ENCODE measurements at regions not wholly inside any gene's neighbourhood (a gene's known extent, or its start where the extent isn't known, plus 50 kb on each side); places are given as distances from the start of the nearest gene placed in this dataset.

- no peak for DNase-seq
Observed at GRCh38 chr15:96093063-96093462, 237.4 kb upstream of the NR2F2 start.

DNA sequence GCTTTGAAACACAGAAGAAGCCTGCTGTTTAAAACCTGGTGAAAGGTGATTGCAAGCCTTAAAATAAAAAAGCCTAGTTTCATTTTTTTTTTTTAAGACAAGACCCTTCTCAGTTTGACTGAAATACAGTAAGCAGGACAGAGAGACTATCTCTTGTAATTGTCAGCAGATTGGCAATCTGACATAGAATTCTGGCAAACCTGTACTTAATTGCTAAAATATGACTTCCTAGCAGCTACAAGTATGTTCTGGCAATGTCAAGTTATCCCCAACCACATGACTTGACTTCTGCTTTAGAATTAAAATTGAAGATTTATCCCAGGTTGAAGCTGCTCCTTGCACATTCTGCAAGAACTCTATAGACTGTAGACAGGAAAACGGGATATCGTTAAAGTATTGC lies 232.8 kb upstream of the NR2F2 start:
- DNase-seq: no peak

DNA sequence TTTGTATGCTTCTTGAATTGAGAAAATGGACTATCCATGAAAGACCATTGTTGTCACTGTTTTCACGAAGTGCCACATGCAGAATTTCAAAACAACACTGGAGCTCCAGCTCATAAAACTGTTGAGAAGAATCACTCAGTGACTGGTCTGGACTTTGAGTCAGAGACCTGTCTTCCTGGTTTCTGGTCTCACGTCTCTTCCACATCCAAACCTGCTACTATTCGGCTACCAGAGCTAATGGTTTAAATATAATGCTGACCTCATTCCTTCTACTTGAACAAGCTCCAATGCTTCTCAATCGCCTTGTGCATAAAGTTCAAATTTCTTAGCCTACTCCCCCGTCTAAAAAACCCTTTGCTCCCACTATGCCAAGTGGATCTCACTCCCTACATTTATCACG lies 227.9 kb upstream of the NR2F2 start:
- DNase-seq: no peak

DNA sequence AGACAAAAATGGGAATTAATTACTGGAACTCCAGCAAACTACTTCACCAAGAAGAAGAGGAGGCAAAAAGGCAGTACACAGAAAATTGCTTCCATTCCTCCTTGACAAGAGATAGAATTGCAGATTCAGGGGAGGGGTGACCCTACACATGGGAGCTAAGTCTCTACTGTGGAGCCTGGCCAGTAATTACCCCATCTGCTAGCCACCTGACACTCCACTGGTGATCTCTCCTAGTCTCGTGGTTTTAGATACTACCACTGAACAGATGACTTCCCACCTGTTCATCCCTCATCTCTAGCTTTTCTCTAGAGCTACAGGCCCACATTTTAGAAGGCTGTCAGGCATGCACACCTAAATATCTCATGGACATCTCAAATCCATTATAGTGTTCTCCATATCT lies 224.3 kb upstream of the NR2F2 start:
- DNase-seq: no peak

DNA sequence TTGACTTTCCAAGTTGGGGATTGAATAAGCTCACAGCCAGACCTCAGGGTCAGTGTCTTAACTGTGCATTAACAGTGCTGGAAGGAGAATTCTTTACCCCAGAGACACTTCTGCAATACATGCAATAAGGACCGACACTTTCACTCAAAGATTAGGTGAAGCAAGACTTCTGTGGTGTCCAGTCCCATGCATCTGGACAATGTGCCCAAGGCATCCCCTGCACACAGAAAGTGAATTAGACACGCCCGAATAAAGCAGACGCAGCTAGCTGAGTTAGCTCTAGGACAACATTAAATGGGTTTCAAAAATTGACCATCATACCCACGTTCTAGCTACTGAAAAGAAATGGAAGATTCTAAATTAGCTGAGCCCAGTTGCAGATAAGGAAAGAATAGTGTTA lies 223.9 kb upstream of the NR2F2 start:
- DNase-seq: no peak

GRCh38 chr15:96107916-96108315 lies 222.6 kb upstream of the NR2F2 start:
- DNase-seq: no peak

DNA sequence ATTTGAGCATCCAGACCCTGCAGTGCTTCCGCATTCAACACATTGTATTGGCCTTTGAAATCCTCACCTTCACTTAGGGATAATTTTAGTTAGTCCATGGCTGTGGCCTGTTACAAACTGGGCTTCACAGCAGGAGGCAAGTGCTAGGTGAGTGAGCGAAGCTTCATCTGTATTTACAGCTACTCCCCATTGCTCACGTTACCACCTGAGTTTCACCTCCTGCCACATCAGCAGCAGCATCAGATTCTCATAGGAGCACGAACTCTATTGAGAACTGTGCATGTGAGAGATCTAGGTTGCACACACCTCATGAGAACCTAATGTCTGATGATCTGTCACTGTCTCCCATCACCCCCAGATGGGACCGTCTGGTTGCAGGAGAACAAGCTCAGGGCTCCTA lies 222.1 kb upstream of the NR2F2 start:
- no peak for DNase-seq

DNA sequence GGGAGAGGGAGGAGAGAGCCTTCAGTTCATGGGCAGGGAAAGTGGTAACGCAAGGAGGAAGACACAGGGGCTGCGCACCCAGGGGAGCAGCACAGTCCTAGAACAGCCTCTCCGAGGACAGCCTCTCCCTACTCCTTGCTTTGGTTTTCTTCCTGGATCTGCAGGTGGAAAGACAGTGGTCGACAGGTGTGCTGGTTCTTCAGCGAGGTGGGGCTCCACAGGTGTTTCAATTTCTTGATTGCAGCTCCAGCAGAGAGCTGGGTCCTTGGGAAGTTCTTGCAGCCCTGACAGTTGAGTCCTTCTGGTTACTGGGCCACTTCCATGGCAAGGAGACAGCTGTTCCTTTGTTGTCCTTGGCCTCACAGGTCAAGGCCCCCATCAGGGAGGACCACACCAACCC lies 220.7 kb upstream of the NR2F2 start:
- no peak for DNase-seq

DNA sequence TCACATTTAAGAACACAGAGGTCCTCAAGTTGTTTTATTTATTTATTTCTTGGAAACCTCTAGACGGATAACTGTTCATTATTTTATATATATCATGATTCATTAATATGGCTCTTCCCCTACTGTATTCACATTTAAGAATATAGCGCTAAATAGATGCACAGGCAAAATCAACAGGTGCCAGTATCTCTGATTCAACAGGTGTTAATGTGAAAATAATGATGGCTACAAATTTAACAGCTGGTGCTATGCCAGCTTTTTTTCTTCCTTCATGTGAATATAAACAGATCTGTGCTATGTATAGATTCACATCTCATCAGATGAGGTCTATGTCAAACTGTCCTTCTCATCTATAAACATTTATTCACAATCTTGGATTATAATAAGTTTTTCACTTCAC lies 218.5 kb upstream of the NR2F2 start:
- no peak for DNase-seq

DNA sequence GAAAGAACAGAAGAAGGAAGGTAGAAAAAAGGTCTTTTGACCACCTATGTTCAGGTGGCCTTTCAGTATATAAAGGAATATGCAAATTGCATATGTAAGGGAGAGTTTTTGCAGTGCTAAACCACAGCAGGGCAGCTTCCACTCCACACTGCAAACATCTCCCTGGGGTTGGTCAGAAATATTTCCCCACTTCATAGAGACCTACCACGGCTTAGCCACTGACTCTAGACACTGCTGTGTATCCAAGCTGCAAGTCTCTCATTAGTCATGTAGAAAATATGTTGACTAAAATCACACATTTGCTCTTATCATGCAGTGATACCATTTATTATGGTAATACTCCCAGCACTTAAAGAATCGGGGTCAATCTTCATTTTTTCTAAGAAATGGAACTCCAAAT lies 214.9 kb upstream of the NR2F2 start:
- no peak for DNase-seq

DNA sequence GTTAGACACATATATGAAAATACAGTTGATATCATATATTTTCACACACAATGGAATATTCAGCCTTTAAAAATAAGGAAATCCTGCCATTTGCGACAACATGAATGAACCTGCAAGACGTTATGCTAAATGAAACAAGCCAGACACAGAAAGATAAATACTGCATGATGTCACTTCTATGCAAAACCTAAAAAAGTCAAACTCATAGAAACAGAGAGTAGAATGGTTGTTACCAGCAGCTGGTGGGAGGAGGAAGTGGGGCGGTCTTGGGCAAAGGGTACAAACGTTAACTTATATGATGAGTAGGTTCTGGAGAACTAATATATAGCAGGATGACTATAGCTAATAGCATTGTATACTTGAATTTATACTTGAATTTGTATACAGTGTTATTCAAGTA lies 213.2 kb upstream of the NR2F2 start:
- DNase-seq: no peak

GRCh38 chr15:96119734-96120133 lies 210.8 kb upstream of the NR2F2 start:
- DNase-seq: no peak

DNA sequence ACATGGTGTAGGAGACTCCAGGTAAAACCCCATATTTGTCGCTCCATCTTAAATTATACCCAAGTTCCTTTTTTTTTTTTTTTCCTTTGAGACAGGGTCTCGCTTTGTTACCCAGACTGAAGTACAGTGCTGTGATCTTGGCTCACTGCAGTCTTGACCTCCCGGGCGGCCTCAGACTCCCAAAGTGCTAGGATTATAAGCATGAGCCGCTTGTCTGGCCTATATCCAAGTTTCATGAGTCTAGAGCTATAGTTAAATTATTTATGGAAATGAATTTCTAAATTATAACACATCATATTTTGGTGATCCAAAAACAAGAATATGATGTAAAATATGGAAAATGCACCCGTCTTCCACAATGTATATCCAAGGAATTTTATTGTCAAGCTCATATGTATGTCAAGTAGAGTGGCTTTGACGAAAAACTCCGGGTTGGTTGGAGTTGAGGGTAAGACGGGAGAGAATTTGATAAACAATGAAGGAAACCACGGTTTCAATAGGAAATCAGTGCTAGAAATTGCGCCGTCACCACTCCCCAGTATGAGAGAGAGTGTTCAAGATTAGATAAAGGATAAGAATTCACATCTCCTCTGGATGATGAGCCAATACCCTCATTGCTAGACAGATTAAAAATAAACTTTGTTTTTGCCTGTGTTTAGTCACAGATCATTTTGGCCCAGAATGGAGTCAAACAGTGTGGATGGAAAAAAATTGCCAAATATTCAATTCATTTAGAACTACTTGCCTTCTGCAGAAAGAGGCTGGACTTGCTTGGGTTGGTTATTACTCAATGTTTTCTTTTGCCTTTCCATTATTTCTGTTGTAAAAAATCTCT lies 209.2 kb upstream of the NR2F2 start:
- no peak for DNase-seq

DNA sequence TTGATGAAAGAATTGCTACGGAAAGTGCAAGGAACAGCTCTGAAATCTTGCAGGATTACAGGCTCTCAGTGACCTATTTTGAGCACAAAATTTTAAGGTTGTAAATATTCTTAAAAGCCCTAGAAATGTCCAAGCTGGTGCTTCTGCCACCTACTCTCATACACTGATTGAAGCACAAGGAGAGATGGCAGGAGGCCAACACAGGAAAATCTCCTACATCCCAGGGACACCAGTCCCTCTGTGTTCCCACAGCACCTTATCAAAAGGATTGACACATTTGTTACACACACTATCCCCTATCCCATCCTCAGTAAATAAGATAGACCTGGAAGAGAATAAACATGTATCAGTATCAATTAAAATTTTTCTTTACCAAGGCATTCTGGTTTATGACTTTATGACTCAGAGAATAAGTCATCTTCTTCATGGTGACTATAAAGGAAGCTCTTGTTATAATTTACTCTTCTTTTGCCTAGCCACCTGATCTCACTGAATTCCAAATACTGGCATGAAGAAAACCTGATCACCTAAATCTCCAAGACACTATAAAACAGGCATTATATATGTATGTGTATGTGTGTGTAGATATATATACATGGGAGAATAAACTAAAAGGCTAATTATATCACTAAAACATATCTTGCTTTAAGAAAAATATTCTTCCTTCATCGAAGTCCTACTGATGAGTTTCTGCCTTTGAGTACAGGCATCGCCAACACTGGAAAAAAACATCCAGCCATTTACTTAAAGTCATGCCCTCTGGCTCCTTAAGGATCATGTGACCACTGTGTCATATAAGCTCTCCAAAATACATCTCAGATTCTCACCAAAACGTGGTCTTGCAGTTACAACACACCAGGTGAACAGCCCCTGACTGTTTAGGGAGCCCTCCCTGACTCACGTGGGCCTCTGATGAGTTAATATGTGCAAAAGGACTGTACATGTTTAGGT lies 208.1 kb upstream of the NR2F2 start:
- no peak for DNase-seq

DNA sequence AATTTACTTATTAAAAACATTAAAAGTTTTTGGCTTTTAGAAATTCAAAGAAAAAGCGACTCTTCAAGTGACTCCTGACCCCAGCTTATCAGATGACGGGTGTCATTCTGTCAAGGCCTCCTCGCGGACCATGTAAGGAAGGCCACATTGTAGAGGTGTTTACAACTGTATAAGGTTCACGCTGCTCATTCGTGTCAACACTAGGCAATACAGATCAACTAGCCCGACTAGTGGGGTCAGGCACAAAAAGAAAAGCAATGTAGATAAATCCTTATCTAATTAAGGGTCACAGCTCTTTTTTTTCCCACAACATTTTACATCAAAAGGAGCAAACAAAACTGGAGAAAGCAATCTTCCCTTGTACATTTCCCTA lies 207.5 kb upstream of the NR2F2 start:
- no peak for DNase-seq

DNA sequence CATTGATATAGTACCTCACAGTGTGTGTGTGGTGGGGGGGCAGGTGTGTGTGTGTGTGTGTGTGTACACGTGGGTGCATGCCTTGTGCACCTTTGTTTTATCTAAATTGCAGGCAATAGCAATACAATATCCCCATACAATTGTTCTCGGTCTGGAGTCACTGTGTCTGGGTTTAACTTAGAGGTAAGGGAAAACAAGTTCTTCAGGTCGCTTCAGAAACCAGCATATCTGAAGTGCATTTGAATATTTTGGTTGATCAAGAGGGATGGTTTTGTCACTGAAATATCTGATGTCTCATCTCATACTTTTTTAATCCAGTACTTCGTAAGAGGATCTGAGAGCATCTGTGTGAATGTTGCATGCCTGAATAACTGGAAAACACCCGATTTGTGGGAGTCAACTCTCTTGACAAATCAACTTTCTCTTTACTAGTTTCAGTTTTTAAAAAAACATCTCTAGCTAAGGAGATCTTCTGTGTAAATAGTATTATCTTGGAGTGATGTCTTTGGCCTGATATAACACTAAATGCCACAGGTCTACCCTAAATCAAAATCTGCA lies 206.8 kb upstream of the NR2F2 start:
- no peak for DNase-seq

- no peak for DNase-seq
Observed at GRCh38 chr15:96124436-96124835, 206.1 kb upstream of the NR2F2 start.

DNA sequence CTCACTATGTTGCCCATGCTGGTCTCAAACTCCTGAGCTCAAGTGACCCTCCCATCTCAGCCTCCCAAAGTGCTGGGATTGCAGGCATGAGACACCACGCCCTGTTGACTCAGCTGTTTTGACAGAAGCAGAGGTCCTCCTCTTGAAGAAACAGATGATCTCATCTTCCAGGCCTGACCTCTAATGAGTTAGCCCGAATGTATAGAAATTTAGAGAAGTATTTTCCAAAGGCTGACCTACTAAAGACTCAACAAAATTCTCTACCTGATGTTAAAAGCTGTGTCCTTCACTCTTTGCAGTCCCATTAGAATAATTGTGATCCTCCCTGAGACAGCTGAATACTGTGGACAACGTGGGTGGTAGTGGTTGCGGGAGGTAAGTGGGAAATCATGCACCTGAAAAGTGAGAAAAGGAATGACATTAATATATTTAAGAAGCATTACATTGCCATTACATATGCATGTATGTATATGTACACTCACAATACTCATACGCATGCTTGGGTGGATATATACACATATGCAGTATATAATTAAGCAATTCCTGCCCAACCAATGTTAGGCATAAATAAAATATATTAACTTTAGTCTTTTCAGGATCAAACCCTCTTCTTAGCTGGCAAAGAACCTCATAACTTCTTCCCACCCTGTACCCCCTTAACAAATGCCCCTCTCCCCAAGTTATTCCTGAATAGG lies 204.6 kb upstream of the NR2F2 start:
- DNase-seq: no peak

- no peak for DNase-seq
Observed at GRCh38 chr15:96126859-96127258, 203.6 kb upstream of the NR2F2 start.

DNA sequence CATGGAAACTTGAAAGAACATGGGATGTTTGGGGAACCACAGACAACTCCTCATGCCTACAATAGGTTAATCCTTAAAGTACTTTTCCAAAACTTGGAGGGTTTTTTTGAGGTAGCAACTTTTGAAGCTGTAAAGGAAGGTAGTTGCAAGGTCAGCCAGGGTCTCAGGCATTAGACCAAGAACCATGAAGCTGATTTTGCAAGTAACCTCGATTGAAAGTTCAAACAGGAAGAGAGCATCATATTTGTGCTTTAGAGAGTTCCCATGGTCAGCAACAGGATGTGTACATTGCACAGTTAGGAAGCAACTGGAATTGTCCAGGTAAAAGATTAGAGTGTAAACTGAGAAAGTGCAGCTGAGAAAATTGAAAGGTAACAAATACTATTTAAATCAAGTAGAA lies 199.8 kb upstream of the NR2F2 start:
- no peak for DNase-seq

DNA sequence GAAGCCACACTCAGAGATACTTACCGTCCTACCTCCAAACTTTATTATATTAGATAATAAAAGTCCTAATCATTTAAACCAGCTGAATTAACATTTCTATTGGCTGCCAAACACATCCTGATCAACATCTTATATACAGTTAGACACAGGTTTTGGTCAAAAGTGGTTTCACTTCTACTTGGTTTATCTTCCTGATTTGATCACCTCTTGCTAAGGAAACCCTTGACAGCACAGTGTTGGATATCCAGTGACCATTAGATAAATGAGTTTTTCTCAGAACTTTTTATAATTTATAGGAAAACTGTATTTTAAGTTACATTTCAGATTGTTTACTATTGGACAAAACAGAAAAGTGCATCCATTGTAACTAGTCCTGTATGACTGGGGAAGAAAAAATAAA lies 198.4 kb upstream of the NR2F2 start:
- no peak for DNase-seq

- DNase-seq: no peak
Observed at GRCh38 chr15:96135166-96136093, 195.1 kb upstream of the NR2F2 start.

All from NCI-H1092 treated with DMSO at 0.1 percent for 48 hours (cell line).